Neural cell (in vitro differentiated cells): ENCODE measurements at regions not wholly inside any gene's neighbourhood (a gene's known extent, or its start where the extent isn't known, plus 50 kb on each side); places are given as distances from the start of the nearest gene placed in this dataset.

ENCODE experiments used
- H2AFZ ChIP-seq: fragments of 200-600, 300-800 bp; sonication (generic), shearing (Covaris generic); 2 replicates; pipeline ENCODE4 v1.6.0; 2014; ENCODE audit warnings: low read depth, mild to moderate bottlenecking, antibody characterized with exemption, low read length, moderate library complexity
- H3F3A ChIP-seq: fragments of 200-600 bp; shearing (Covaris generic); 2 replicates; pipeline ENCODE4 v1.6.1; 2016; ENCODE audit warnings: mild to moderate bottlenecking, moderate library complexity, mixed read lengths, antibody characterized with exemption, low read length; ENCODE audit not compliant: insufficient read depth, poor library complexity, severe bottlenecking
- H3K27ac ChIP-seq: fragments of 200-600, 300-800 bp; sonication (generic), shearing (Covaris generic); 2 replicates; pipeline ENCODE4 v1.5.1; 2014; ENCODE audit warnings: mild to moderate bottlenecking, low read length, moderate library complexity
- H3K27me3 ChIP-seq: fragments of 300-800, 200-600 bp; sonication (generic), shearing (Covaris generic); 2 replicates; pipeline ENCODE4 v1.6.0; 2014; ENCODE audit warnings: mild to moderate bottlenecking, low read depth, low read length, moderate library complexity; ENCODE audit not compliant: insufficient read depth
- H3K36me3 ChIP-seq: fragments of 300-800, 200-600 bp; sonication (generic), shearing (Covaris generic); 2 replicates; pipeline ENCODE4 v1.5.1; 2014; ENCODE audit warnings: mild to moderate bottlenecking, antibody characterized with exemption, low read length, moderate library complexity; ENCODE audit not compliant: insufficient read depth
- H3K4me2 ChIP-seq: fragments of 300-800, 200-600 bp; sonication (generic), shearing (Covaris generic); 2 replicates; pipeline ENCODE4 v1.6.0; 2014; ENCODE audit warnings: mild to moderate bottlenecking, low read length
- H3K4me3 ChIP-seq: fragments of 300-800, 200-600 bp; sonication (generic), shearing (Covaris generic); 2 replicates; pipeline ENCODE4 v1.5.1; 2014; ENCODE audit warnings: mild to moderate bottlenecking, low read length, moderate library complexity
- H3K79me2 ChIP-seq: fragments of 200-600 bp; shearing (Covaris generic); replicated peaks from 2 replicates; pipeline ENCODE4 v1.6.0; 2014; ENCODE audit warnings: mild to moderate bottlenecking, low read length, moderate library complexity; ENCODE audit not compliant: insufficient read depth
- H3K9ac ChIP-seq: fragments of 300-800, 200-600 bp; sonication (generic), shearing (Covaris generic); 2 replicates; pipeline ENCODE4 v1.6.1; 2016; ENCODE audit warnings: mild to moderate bottlenecking, low read length, mixed read lengths
- H3K9me2 ChIP-seq: fragments of 200-600 bp; shearing (Covaris generic); 2 replicates; pipeline ENCODE4 v1.6.1; 2016; ENCODE audit warnings: mild to moderate bottlenecking, low read length, mixed read lengths; ENCODE audit not compliant: insufficient read depth
- H3K9me3 ChIP-seq: fragments of 200-600, 300-800 bp; sonication (generic), shearing (Covaris generic); 2 replicates; pipeline ENCODE4 v1.6.1; 2016; ENCODE audit warnings: mild to moderate bottlenecking, mixed run types, low read length, moderate library complexity, mixed read lengths
- H4K20me1 ChIP-seq: fragments of 200-600 bp; shearing (Covaris generic); 2 replicates; pipeline ENCODE4 v1.6.1; 2016; ENCODE audit warnings: mild to moderate bottlenecking, mixed run types; ENCODE audit not compliant: insufficient read depth
- CTCF ChIP-seq: fragments of 450-650 bp; IDR thresholded peaks from 2 replicates; pipeline ENCODE4 v1.5.1; 2014; ENCODE audit warnings: antibody characterized with exemption, mild to moderate bottlenecking, moderate library complexity; ENCODE audit not compliant: poor library complexity, severe bottlenecking
- EP300 ChIP-seq: fragments of 450-650 bp; conservative IDR thresholded peaks from 2 replicates; pipeline ENCODE4 v1.6.1; 2014; ENCODE audit warnings: antibody characterized with exemption, mild to moderate bottlenecking, moderate library complexity; ENCODE audit not compliant: poor library complexity, severe bottlenecking
- EZH2 ChIP-seq: fragments of 200-600, 300-800 bp; shearing (Covaris generic), sonication (generic); IDR thresholded peaks from 2 replicates; pipeline ENCODE4 v1.6.1; 2014; ENCODE audit warnings: antibody characterized with exemption, low read length, borderline replicate concordance, mild to moderate bottlenecking; ENCODE audit not compliant: insufficient read depth, poor library complexity, severe bottlenecking
- MXI1 ChIP-seq: fragments of 450-650 bp; conservative IDR thresholded peaks from 2 replicates; pipeline ENCODE4 v1.6.1; 2014; ENCODE audit warnings: antibody characterized with exemption, mild to moderate bottlenecking; ENCODE audit not compliant: poor library complexity, severe bottlenecking
- POLR2AphosphoS5 ChIP-seq: IDR thresholded peaks from 2 replicates; pipeline ENCODE4 v1.6.1; 2012
- RAD21 ChIP-seq: fragments of 450-650 bp; conservative IDR thresholded peaks from 2 replicates; pipeline ENCODE4 v1.6.1; 2014; ENCODE audit warnings: antibody characterized with exemption, mild to moderate bottlenecking, moderate library complexity
- REST ChIP-seq: IDR thresholded peaks from 2 replicates; pipeline ENCODE4 v1.6.1; 2012; ENCODE audit warnings: borderline replicate concordance
- SMC3 ChIP-seq: fragments of 450-650 bp; conservative IDR thresholded peaks from 2 replicates; pipeline ENCODE4 v1.6.1; 2014; ENCODE audit warnings: antibody characterized with exemption, mild to moderate bottlenecking, moderate library complexity; ENCODE audit not compliant: poor library complexity
- TAF1 ChIP-seq: IDR thresholded peaks from 2 replicates; pipeline ENCODE4 v1.6.1; 2012; ENCODE audit warnings: low read depth

- Histone ChIP-seq H3K4me2 (no peak overlapping the region), H2AFZ (no peak overlapping the region), H3K36me3 (no peaks in the 10 kb centered on the region), H3K9me3 (no peaks in the 10 kb centered on the region), H3K79me2 (no peaks in the 10 kb centered on the region), H3K9me2 (no peaks in the 10 kb centered on the region), H3K4me3 (no peak overlapping the region), H3K27me3 (no peaks in the 10 kb centered on the region), H3F3A (no peaks in the 10 kb centered on the region), H3K27ac (no peak overlapping the region), H4K20me1 (no peaks in the 10 kb centered on the region), H3K9ac (no peak overlapping the region)
- no peak for TF ChIP-seq TAF1
- TF ChIP-seq MXI1: no peak
- no peak for TF ChIP-seq REST
- no peak for TF ChIP-seq EZH2
- no peak for TF ChIP-seq SMC3
- no peak for TF ChIP-seq POLR2AphosphoS5
- TF ChIP-seq EP300: no peak
- TF ChIP-seq CTCF: no peak
- TF ChIP-seq RAD21: no peak
Measured at GRCh38 chr15:29903028-29903427, 80.8 kb upstream of the TJP1 start.

GRCh38 chr15:29900237-29901189 is 78.2 kb upstream of the TJP1 start:
- no peak overlapping the region for H3K9ac ChIP-seq
- H3K9me3 ChIP-seq: no peaks in the 10 kb centered on the region
- H3F3A ChIP-seq: no peaks in the 10 kb centered on the region
- H3K4me3 ChIP-seq: no peak overlapping the region
- H3K79me2 ChIP-seq: no peaks in the 10 kb centered on the region
- H3K27me3 ChIP-seq: no peaks in the 10 kb centered on the region
- no peak overlapping the region for H2AFZ ChIP-seq
- no peak overlapping the region for H3K27ac ChIP-seq
- H4K20me1 ChIP-seq: no peaks in the 10 kb centered on the region
- TF ChIP-seq EP300 (no peak), REST (no peak), POLR2AphosphoS5 (no peak), RAD21 (no peak), MXI1 (no peak), EZH2 (no peak), TAF1 (no peak), CTCF (no peak), SMC3 (no peak)
- H3K4me2 ChIP-seq: no peak overlapping the region
- H3K9me2 ChIP-seq: no peaks in the 10 kb centered on the region
- H3K36me3 ChIP-seq: no peaks in the 10 kb centered on the region
